Activated naive CD8-positive, alpha-beta T cell treated with anti-CD3 and anti-CD28 coated beads for 36 hours (primary cell): ENCODE measurements at regions not wholly inside any gene's neighbourhood (a gene's known extent, or its start where the extent isn't known, plus 50 kb on each side); places are given as distances from the start of the nearest gene placed in this dataset.
"Not testable (repeated sequence)": the region's sequence is repeated elsewhere in the genome, so short reads cannot be mapped to it uniquely, and the experiment has no call there.

Source experiments
- DNase-seq: peaks from one replicate; pipeline ENCODE4 v3.0.0; 2021
- H3K27ac Mint-ChIP-seq: one replicate; pipeline ENCODE4 v1.8.0; 2022; ENCODE audit warnings: mild to moderate bottlenecking, moderate library complexity, mixed read lengths
- H3K27me3 Mint-ChIP-seq: one replicate; pipeline ENCODE4 v1.8.0; 2022; ENCODE audit warnings: mild to moderate bottlenecking, mixed read lengths
- H3K36me3 Mint-ChIP-seq: one replicate; pipeline ENCODE4 v1.8.0; 2021; ENCODE audit warnings: mild to moderate bottlenecking, mixed read lengths
- H3K4me1 Mint-ChIP-seq: one replicate; pipeline ENCODE4 v1.8.0; 2021; ENCODE audit warnings: mixed read lengths
- H3K4me3 Mint-ChIP-seq: one replicate; pipeline ENCODE4 v1.8.0; 2022; ENCODE audit warnings: mild to moderate bottlenecking, moderate library complexity, mixed read lengths
- H3K9me3 Mint-ChIP-seq: one replicate; pipeline ENCODE4 v1.8.0; 2022; ENCODE audit warnings: mixed read lengths

DNA sequence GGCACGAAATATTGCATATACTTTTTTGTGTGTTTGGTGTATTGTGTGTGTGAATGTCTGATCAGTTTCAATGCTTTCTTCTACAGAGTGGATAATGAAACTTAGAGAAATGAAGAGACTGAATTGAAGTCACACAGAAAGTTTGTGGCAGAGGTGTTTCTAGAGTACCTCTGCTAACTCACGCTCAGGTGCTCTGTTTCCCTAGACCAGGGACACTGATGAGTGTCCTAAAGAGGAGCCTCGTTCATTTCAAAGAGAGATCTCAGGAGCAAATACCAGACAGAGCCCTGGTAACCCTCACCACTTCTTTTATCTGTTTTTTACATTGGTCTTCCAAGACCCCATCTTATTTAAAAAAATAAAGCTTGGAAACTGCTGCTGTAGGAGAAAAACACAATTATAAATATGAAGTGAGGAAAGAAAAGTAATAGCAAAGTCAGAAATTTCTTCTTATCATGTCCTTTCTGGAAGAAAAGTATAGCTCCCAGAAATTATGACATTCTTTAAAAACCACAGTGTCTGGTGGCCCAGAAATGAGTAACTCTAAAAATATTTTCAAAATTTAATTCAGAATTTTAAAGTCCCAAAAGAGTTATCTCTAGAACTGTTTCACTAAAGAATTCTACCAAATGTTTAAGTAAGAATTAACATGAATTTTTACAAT is 720.6 kb downstream of the RFPL4B start:
- no peak overlapping the region for H3K27ac Mint-ChIP-seq
- H3K4me3 Mint-ChIP-seq, result no peak overlapping the region
- no peak for DNase-seq
- no peaks in the 10 kb centered on the region for H3K9me3 Mint-ChIP-seq
- H3K4me1 Mint-ChIP-seq, result no peaks in the 10 kb centered on the region
- H3K36me3 Mint-ChIP-seq, result no peaks in the 10 kb centered on the region
- H3K27me3 Mint-ChIP-seq, result no peaks in the 10 kb centered on the region

DNA sequence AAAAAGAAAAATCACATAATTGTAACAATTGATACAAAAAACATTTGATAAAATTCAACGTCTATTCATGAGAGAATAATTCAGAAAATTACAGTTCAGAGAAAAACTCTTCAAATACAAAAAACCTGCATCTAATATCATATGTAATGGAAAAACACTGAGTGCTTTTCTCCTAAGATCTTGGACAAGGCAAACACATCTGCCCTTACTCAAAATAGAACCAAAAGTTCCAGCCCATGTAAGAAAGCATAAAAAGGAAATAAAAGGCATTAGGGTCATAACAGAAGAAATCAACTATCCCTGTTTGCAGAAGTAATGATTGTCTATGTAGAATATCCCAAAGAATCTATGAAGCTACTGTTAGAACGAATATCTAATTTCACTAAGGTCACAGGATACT is 721.4 kb downstream of the RFPL4B start:
- Mint-ChIP-seq H3K9me3 (no peaks in the 10 kb centered on the region), H3K4me1 (no peaks in the 10 kb centered on the region), H3K36me3 (no peaks in the 10 kb centered on the region), H3K27ac (no peak overlapping the region), H3K27me3 (no peaks in the 10 kb centered on the region), H3K4me3 (no peak overlapping the region)
- no peak for DNase-seq

DNA sequence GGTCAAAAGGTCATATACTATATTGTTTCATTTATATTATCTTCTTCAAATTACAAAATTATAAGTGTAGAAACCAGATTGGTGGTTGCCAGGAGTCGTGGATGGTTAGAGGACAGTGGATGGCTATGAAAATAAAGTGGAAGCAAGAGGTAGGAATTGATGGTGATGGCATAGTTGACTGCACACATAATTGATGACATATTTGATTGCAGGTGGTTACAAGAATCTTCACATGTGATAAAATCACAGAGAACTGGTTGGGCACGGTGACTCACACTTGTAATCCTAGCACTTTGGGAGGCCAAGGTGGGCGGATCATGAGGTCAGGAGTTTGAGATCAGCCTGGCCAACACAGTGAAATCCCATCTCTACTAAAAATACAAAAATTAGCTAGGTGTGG is 723.6 kb downstream of the RFPL4B start:
- H3K27me3 Mint-ChIP-seq, H3K9me3 Mint-ChIP-seq, H3K4me3 Mint-ChIP-seq, H3K4me1 Mint-ChIP-seq, DNase-seq, H3K27ac Mint-ChIP-seq, H3K36me3 Mint-ChIP-seq: not testable (repeated sequence)

DNA sequence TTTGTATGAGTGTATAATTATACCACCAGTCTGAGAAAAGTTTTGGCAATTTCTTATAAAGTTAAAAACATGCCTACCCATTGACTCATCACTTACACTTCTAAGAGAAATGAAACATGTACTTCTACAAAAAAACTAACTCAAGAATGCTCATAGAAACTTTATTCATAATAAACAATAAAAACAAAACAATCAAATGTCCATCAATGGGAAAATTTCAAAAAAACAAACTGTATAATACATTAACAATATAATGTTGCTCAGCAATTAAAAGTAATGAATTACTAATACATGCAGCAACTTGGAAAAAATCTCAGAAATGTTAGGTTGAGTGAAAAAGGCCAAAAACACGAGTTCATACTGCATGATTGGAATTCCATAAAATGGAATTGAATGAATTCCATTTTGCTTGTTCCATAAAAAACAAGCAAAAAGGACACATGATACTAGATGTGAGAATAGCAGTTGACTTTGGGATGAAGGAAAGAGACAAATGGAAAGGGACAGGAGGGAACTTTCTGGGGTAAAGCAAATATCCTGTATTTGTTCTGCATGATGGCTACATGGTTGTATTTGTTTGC is 726.6 kb downstream of the RFPL4B start:
- H3K36me3 Mint-ChIP-seq, result no peaks in the 10 kb centered on the region
- no peak overlapping the region for H3K27ac Mint-ChIP-seq
- DNase-seq, result no peak
- peaks cover 2% of the 10 kb centered on the region for H3K9me3 Mint-ChIP-seq
- H3K27me3 Mint-ChIP-seq, result no peaks in the 10 kb centered on the region
- no peaks in the 10 kb centered on the region for H3K4me1 Mint-ChIP-seq
- no peak overlapping the region for H3K4me3 Mint-ChIP-seq

DNA sequence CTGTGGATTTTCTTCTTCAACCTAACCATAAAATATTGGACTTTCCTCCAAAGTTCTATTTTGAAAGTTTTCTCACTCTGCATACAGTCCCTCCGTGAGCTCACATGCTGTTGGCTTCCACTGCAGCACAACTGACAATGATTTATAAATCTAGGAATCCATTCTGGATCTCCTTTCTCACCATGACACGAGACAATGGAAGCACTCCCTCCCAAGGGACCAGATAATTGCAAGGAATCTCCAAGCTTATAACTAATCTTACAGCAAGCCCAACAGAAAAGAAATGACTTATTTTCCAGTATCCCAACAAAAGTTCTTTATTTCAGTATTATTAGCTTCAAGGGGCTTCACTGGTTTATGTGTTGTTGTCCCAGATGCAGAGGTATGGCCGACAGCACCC is 729.0 kb downstream of the RFPL4B start:
- H3K4me1 Mint-ChIP-seq, result no peaks in the 10 kb centered on the region
- H3K27me3 Mint-ChIP-seq, result no peaks in the 10 kb centered on the region
- H3K36me3 Mint-ChIP-seq, result no peaks in the 10 kb centered on the region
- no peak overlapping the region for H3K4me3 Mint-ChIP-seq
- DNase-seq, result no peak
- H3K27ac Mint-ChIP-seq, result no peak overlapping the region
- peaks cover 2% of the 10 kb centered on the region for H3K9me3 Mint-ChIP-seq

DNA sequence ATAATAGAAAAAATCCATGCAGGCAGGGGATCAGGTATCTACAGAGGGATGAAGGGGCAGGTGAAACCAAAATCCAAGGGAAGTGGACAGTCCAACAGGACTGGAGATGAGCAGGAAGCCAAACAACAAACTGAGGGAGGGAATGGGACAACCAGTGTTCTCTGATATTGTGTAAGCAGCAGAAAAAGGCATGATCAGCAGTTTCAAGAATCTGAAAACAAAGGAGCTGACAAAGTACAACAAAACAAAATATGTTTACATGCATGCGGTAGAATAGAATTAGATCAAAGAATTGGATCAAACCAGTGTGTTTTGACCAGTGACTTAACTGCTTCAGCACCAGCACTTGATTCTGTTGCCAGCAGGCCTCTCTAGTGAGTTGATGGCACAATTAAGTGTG is 729.7 kb downstream of the RFPL4B start:
- H3K4me1 Mint-ChIP-seq, result no peaks in the 10 kb centered on the region
- no peaks in the 10 kb centered on the region for H3K36me3 Mint-ChIP-seq
- no peak for DNase-seq
- no peaks in the 10 kb centered on the region for H3K27me3 Mint-ChIP-seq
- H3K27ac Mint-ChIP-seq, result no peak overlapping the region
- H3K4me3 Mint-ChIP-seq, result no peak overlapping the region
- peaks cover 2% of the 10 kb centered on the region for H3K9me3 Mint-ChIP-seq

DNA sequence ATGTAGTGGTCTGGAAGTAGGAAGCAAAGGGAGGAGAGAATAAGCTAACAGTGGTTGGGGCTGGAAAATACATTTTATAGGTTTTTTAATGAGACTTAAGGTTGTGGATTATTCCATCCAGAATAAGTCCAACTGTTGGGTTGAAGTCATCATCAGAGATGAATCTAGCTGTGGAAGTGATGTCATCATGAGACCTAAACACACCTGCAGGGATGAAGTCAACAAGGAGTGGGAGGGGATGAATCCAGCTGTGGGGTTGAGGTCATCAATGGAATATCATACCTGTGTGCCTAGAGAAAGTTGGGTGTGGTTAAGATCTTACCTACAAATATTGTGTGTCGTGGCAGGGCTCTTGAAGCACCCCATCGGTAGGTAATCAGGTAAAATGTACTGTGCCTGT is 730.7 kb downstream of the RFPL4B start:
- no peaks in the 10 kb centered on the region for H3K36me3 Mint-ChIP-seq
- no peak for DNase-seq
- no peak overlapping the region for H3K4me3 Mint-ChIP-seq
- no peaks in the 10 kb centered on the region for H3K27me3 Mint-ChIP-seq
- no peak overlapping the region for H3K27ac Mint-ChIP-seq
- H3K9me3 Mint-ChIP-seq, result peaks cover 2% of the 10 kb centered on the region
- H3K4me1 Mint-ChIP-seq, result no peaks in the 10 kb centered on the region

DNA sequence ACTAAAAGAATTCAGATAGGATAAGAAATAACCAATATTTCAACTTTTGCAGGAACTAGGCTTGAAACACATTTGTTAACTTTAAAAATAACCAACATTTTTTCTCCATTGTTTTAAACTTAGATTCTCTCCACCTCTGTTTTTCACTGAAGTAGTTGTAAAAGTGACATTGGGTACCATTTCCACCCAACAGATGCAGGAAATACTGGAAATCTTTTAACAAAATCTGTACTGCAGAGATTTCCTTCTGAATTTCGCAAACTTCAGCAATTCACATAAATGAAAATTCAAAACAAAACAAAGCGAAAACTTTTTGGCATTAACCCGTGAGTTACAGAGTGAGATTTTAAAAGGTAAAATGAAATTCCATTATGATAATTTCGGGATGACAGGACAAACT is 731.7 kb downstream of the RFPL4B start:
- no peak overlapping the region for H3K27ac Mint-ChIP-seq
- H3K4me3 Mint-ChIP-seq, result no peak overlapping the region
- no peaks in the 10 kb centered on the region for H3K27me3 Mint-ChIP-seq
- no peak for DNase-seq
- H3K9me3 Mint-ChIP-seq, result peaks cover 2% of the 10 kb centered on the region
- no peaks in the 10 kb centered on the region for H3K4me1 Mint-ChIP-seq
- no peaks in the 10 kb centered on the region for H3K36me3 Mint-ChIP-seq

DNA sequence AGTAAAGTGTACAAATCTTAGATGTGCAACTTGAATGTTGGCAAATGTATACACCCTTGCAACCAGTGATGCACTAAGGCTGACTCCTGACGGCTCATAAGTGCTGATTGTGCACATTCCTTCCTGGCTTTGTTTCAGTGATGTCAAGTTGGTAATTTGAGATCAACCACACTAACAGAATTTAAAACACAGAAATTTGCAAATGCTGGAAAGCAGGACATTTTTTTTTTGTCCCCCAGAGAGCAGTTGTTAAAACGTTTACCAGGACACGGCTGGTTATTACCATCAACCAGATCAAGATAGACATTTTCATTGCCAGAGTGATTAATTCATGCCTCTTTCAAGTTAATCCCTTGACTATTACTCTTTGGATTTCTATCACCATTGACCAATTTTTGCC is 735.6 kb downstream of the RFPL4B start:
- no peaks in the 10 kb centered on the region for H3K36me3 Mint-ChIP-seq
- no peak overlapping the region for H3K4me3 Mint-ChIP-seq
- no peaks in the 10 kb centered on the region for H3K27me3 Mint-ChIP-seq
- no peak for DNase-seq
- no peaks in the 10 kb centered on the region for H3K9me3 Mint-ChIP-seq
- H3K27ac Mint-ChIP-seq, result no peak overlapping the region
- H3K4me1 Mint-ChIP-seq, result no peaks in the 10 kb centered on the region

DNA sequence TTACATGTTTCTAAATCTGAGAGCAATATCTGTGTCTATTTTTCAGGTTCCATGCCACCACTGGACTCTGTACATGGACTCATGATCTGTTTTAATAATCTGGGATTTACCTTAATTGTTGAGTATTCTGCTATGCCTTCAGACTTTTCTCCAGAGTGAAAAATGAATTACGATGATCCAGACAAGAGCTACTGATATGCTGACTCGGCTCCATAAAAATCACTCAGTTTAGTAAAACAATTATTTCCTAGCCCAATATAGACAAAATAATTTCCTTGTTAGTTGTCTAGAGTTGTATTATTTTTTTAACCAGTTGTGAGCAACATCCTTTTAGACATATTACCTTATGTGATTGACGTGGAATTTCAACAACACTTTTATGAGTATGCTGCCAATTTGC is 736.8 kb downstream of the RFPL4B start:
- Mint-ChIP-seq H3K36me3 (no peaks in the 10 kb centered on the region), H3K4me3 (no peak overlapping the region), H3K9me3 (no peaks in the 10 kb centered on the region), H3K27me3 (no peaks in the 10 kb centered on the region), H3K4me1 (no peaks in the 10 kb centered on the region), H3K27ac (no peak overlapping the region)
- no peak for DNase-seq

DNA sequence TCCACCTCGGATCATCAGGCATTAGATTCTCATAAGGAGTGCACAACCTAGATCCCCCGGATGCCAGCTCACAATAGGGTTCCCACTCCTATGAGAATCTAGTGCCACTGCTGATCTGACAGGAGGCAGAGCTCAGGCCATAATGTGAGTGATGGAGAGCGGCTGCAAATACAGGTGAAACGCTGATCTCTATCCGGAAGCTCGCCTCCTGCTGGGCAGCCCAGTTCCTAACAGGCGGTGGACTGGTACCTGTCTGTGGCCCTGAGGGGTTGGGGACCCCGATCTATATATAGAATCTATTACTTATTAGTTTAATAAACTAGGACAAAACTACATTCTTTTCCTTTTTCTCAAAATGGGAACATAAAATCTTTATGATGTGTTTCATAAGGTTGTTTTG is 741.9 kb downstream of the RFPL4B start:
- no peak overlapping the region for H3K27ac Mint-ChIP-seq
- H3K27me3 Mint-ChIP-seq, result no peaks in the 10 kb centered on the region
- no peak overlapping the region for H3K4me3 Mint-ChIP-seq
- H3K4me1 Mint-ChIP-seq, result no peaks in the 10 kb centered on the region
- no peaks in the 10 kb centered on the region for H3K9me3 Mint-ChIP-seq
- no peaks in the 10 kb centered on the region for H3K36me3 Mint-ChIP-seq
- no peak for DNase-seq

DNA sequence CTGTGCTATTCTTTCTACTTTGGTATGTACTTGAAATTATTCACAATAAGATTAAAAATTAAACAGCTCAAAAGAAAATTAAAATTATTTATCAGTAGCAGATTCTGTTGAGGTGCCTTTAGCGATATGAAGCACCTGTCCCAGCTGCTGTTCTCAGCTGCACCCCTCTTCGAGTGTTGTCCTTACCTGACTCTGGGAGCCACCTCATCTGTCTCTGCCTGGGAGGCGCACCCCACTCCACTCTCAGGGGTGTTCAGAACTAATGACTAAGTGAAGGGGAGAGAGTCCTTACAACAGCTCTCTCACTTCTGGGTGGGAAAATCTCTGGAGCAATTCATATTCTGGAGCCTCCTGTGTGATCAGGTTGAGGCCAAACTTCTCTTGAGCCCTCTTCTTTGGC is 745.7 kb downstream of the RFPL4B start:
- H3K9me3 Mint-ChIP-seq, result no peaks in the 10 kb centered on the region
- no peaks in the 10 kb centered on the region for H3K4me1 Mint-ChIP-seq
- no peak overlapping the region for H3K4me3 Mint-ChIP-seq
- H3K36me3 Mint-ChIP-seq, result no peaks in the 10 kb centered on the region
- no peaks in the 10 kb centered on the region for H3K27me3 Mint-ChIP-seq
- no peak for DNase-seq
- no peak overlapping the region for H3K27ac Mint-ChIP-seq

DNA sequence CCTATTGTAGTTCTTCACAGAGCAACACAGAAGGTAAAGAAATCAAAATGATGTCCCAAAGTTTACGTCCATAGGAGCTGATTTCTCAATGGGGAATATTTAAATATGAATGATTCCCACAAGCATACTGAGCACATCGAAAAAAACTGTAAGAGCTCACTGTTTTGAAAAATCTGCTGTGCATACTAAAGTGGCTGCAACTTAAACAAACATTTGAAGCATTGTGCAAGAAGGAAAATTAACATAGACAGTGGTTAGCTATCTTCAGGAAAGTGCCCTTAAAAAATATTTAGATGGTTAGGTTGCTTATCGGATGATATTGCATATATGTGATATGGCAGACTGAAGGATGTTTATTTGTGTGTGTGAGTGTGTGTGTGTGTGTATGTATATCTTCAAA is 747.6 kb downstream of the RFPL4B start:
- H3K36me3 Mint-ChIP-seq, result no peaks in the 10 kb centered on the region
- no peaks in the 10 kb centered on the region for H3K9me3 Mint-ChIP-seq
- H3K27ac Mint-ChIP-seq, result no peak overlapping the region
- no peak overlapping the region for H3K4me3 Mint-ChIP-seq
- DNase-seq, result no peak
- H3K4me1 Mint-ChIP-seq, result no peaks in the 10 kb centered on the region
- H3K27me3 Mint-ChIP-seq, result no peaks in the 10 kb centered on the region

DNA sequence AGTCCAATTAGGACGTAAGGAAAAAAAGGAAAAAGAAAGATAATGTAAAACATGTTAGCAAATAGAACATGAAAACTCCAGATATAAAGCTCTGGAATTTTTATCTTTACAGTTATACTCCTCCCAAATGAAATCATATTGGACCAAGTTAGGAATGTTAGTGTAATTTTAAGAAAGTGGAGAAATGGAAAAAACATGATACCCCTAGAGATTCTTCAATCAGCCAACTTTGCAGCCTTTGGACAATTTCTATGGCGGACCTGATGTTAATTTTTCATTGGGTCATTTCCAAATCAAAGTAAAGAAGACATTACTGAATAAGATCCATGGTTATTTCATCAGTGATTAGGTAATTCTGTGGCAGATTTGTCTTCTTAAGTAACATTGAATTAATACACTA is 748.7 kb downstream of the RFPL4B start:
- Mint-ChIP-seq H3K27me3 (no peaks in the 10 kb centered on the region), H3K4me1 (no peaks in the 10 kb centered on the region), H3K4me3 (no peak overlapping the region), H3K36me3 (no peaks in the 10 kb centered on the region), H3K27ac (no peak overlapping the region), H3K9me3 (no peaks in the 10 kb centered on the region)
- DNase-seq, result no peak

DNA sequence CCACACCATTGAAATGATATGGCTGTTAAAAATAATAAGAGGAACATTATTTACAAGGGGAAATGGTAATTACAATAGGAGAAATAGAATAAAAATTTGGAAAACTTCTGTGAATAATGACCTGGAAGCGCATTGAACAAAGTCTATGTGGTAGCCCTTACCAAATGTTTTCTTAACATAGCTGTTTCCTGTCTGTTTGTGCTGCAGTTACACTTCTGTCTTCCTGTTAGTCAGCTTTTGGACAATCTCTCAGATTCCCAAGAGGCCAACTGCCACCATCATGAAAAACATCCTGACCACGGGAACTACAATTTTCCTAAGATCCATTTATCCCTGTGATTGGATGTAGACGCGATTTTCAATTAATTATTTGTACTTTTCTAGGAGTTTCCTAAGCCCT is 754.4 kb upstream of the MARCKS start:
- Mint-ChIP-seq H3K4me3 (no peak overlapping the region), H3K9me3 (no peaks in the 10 kb centered on the region), H3K4me1 (no peaks in the 10 kb centered on the region), H3K36me3 (no peaks in the 10 kb centered on the region), H3K27me3 (no peaks in the 10 kb centered on the region), H3K27ac (no peak overlapping the region)
- no peak for DNase-seq

DNA sequence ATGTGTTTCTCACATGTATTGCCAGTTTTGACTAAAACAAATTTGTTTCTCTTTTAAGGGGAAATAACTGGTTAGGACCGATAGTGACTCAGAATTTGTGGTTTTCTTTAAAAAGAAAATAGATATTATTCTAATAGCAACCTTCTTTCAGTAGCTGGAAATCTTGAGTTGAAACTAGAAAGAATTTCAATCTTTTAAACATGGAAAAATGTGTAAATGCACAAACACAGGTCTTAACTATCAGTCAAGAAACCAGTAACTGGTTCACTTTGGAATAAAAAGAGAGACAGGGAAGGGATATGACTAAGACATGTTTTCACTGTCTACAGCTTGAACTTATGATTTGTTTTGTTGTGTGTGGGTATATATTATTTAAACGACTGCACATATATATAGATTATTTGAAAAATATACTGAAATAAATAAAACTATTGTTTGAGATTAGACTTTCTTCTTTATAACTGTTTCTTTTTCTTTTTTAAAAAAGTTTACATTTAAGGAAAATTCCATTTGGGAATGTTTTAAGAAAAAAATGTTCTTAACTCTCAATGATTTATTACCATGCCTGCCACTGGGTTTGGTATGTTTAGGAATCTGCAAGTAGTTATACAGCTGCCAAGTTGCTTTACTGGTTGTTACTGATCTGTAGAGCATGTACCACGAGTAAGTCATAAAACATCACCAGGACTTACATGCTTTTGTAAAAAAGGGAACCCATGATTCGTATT is 753.3 kb upstream of the MARCKS start:
- H3K36me3 Mint-ChIP-seq, result no peaks in the 10 kb centered on the region
- H3K27me3 Mint-ChIP-seq, result no peaks in the 10 kb centered on the region
- no peak overlapping the region for H3K4me3 Mint-ChIP-seq
- H3K9me3 Mint-ChIP-seq, result no peaks in the 10 kb centered on the region
- no peaks in the 10 kb centered on the region for H3K4me1 Mint-ChIP-seq
- DNase-seq, result no peak
- no peak overlapping the region for H3K27ac Mint-ChIP-seq
